HCT116 (cell line): ENCODE measurements at regions not wholly inside any gene's neighbourhood (a gene's known extent, or its start where the extent isn't known, plus 50 kb on each side); places are given as distances from the start of the nearest gene placed in this dataset.

Experiments used
- ATAC-seq: fragments of 200-7000 bp; cut with Tn5 transposase; 2 replicates; pipeline ENCODE4 v1.9.1; 2020; ENCODE audit warnings: mild to moderate bottlenecking, moderate library complexity
- BruUV-seq: library from RNA; stranded (reverse); fragments of 400-500 nt; replicated peaks from 2 replicates; lab custom pipeline; 2021; lab: Mats Ljungman, UMichigan
- CTCF ChIA-PET: fragments of 300-600 bp; sonication (Branson Sonifier 250); formaldehyde crosslinking; loops from one replicate; lab custom pipeline; 2021; ENCODE audit warnings: antibody characterized with exemption; lab: Charles Lee
- POLR2A ChIA-PET: fragments of 300-600, 350-600 bp; sonication (Branson Sonifier 250); formaldehyde crosslinking; loops from one replicate; lab custom pipeline; 2021; ENCODE audit warnings: antibody characterized with exemption; lab: Charles Lee
- RAD21 ChIA-PET, 2 experiments: fragments of 300-600 bp; sonication (Branson Sonifier 250); formaldehyde crosslinking; loops; one replicate each; lab custom pipeline; 2023; ENCODE audit warnings: low total read pairs in 2 of 2; ENCODE audit not compliant: uncharacterized antibody in 2 of 2, unreplicated experiment in 2 of 2, low non-redundant PET in 1 of 2; lab: Charles Lee
- DNase-seq: peaks from one replicate; pipeline ENCODE4 v3.0.0-alpha.2; 2010; ENCODE audit warnings: low read depth, low spot score
- H2AFZ ChIP-seq: fragments of 200-600 bp; shearing (Covaris generic), sonication (generic); 2 replicates; pipeline ENCODE4 v1.6.1; 2017; ENCODE audit warnings: low read depth, mixed run types, mixed read lengths, antibody characterized with exemption, low read length; ENCODE audit not compliant: poor library complexity, severe bottlenecking
- H3K27ac ChIP-seq: 2 replicates; pipeline ENCODE4 v1.5.1; 2012; ENCODE audit warnings: low read depth, low read length
- H3K27me3 ChIP-seq: fragments of 200-600 bp; sonication (generic); 2 replicates; pipeline ENCODE4 v1.6.1; 2016; ENCODE audit warnings: mixed run types, low read length, mixed read lengths; ENCODE audit not compliant: insufficient read depth
- H3K36me3 ChIP-seq, 2 experiments: fragments of 200-500 bp in 1 of 2; fragments of 200-600 bp in 1 of 2; sonication (Bioruptor generic) in 1 of 2; sonication (generic) in 1 of 2; 2 replicates each; pipeline versions ENCODE4 v1.5.1 to v1.6.1; 2014 to 2016; ENCODE audit warnings: low read length in 2 of 2, inconsistent platforms in 1 of 2, mixed read lengths in 1 of 2, mixed run types in 1 of 2; ENCODE audit not compliant: insufficient read depth in 2 of 2, control insufficient read depth in 1 of 2
- H3K4me1 ChIP-seq, 2 experiments: fragments of 200-600 bp in 1 of 2; sonication (generic) in 1 of 2; 2 replicates each; pipeline versions ENCODE4 v1.5.1 to v1.6.1; 2012 to 2017; ENCODE audit warnings: low read length in 2 of 2, inconsistent platforms in 1 of 2, mild to moderate bottlenecking in 1 of 2, mixed read lengths in 1 of 2, mixed run types in 1 of 2, moderate library complexity in 1 of 2; ENCODE audit not compliant: insufficient read depth in 2 of 2, control insufficient read depth in 1 of 2
- H3K4me2 ChIP-seq: fragments of 200-600 bp; sonication (generic); 2 replicates; pipeline ENCODE4 v1.6.1; 2017; ENCODE audit warnings: mixed run types, low read length, mixed read lengths
- H3K4me3 ChIP-seq, 2 experiments: fragments of 200-600 bp in 1 of 2; sonication (generic) in 1 of 2; replicated peaks in 1 of 2; 2 replicates each; pipeline ENCODE4 v1.5.1; 2011 to 2016; ENCODE audit warnings: low read length in 2 of 2, control low read depth in 1 of 2, low read depth in 1 of 2, mild to moderate bottlenecking in 1 of 2, mixed read lengths in 1 of 2, mixed run types in 1 of 2
- H3K79me2 ChIP-seq: fragments of 200-600 bp; sonication (generic); 2 replicates; pipeline ENCODE4 v1.6.1; 2017; ENCODE audit warnings: mild to moderate bottlenecking, mixed run types, low read length, moderate library complexity, mixed read lengths; ENCODE audit not compliant: insufficient read depth
- H3K9ac ChIP-seq: fragments of 200-600 bp; sonication (generic); 2 replicates; pipeline ENCODE4 v1.6.1; 2016; ENCODE audit warnings: low read length, mixed read lengths
- H3K9me2 ChIP-seq: fragments of 200-600 bp; sonication (generic), shearing (Covaris generic); 2 replicates; pipeline ENCODE4 v1.6.1; 2017; ENCODE audit warnings: mixed run types, mild to moderate bottlenecking, moderate library complexity; ENCODE audit not compliant: insufficient read depth
- H3K9me3 ChIP-seq, 2 experiments: fragments of 200-500 bp in 1 of 2; fragments of 200-600 bp in 1 of 2; sonication (Bioruptor generic) in 1 of 2; sonication (generic) in 1 of 2; 2 replicates each; pipeline ENCODE4 v1.6.1; 2014 to 2017; ENCODE audit warnings: low read length in 2 of 2, mixed read lengths in 2 of 2, inconsistent platforms in 1 of 2, low read depth in 1 of 2, mild to moderate bottlenecking in 1 of 2, mixed run types in 1 of 2, moderate library complexity in 1 of 2; ENCODE audit not compliant: control insufficient read depth in 1 of 2, insufficient read depth in 1 of 2
- H4K20me1 ChIP-seq: fragments of 200-600 bp; sonication (generic), shearing (Covaris generic); 2 replicates; pipeline ENCODE4 v1.6.1; 2017; ENCODE audit warnings: mixed run types, mild to moderate bottlenecking, moderate library complexity; ENCODE audit not compliant: insufficient read depth
- CBX3 ChIP-seq: IDR thresholded peaks from 2 replicates; pipeline ENCODE4 v1.6.1; 2012; ENCODE audit warnings: low read depth
- CTCF ChIP-seq, 3 experiments: fragments of 200-600 bp in 1 of 3; sonication (generic) in 1 of 3; IDR thresholded peaks in 2 of 3; conservative IDR thresholded peaks in 1 of 3; 2 replicates each; pipeline ENCODE4 v1.5.1; 2012 to 2017; ENCODE audit warnings: low read depth in 2 of 3, low read length in 2 of 3, antibody characterized with exemption in 1 of 3, borderline replicate concordance in 1 of 3, control low read depth in 1 of 3, mild to moderate bottlenecking in 1 of 3, mixed read lengths in 1 of 3, mixed run types in 1 of 3, moderate library complexity in 1 of 3; ENCODE audit not compliant: insufficient read depth in 1 of 3
- EZH2 ChIP-seq: fragments of 200-600 bp; sonication (generic); IDR thresholded peaks from 2 replicates; pipeline ENCODE4 v1.6.1; 2017; ENCODE audit warnings: antibody characterized with exemption, mixed run types
- EZH2phosphoT487 ChIP-seq: fragments of 200-600 bp; IDR thresholded peaks from 2 replicates; pipeline ENCODE4 v1.6.1; 2018; ENCODE audit warnings: antibody characterized with exemption, borderline replicate concordance
- FOSL1 ChIP-seq: IDR thresholded peaks from 2 replicates; pipeline ENCODE4 v1.6.1; 2012; ENCODE audit warnings: low read depth
- POLR2AphosphoS5 ChIP-seq: IDR thresholded peaks from 2 replicates; pipeline ENCODE4 v1.6.1; 2011; ENCODE audit warnings: mild to moderate bottlenecking, low read depth, low read length, moderate library complexity
- YY1 ChIP-seq: IDR thresholded peaks from 2 replicates; pipeline ENCODE4 v1.6.1; 2011; ENCODE audit warnings: low read length, low read depth, moderate library complexity, mild to moderate bottlenecking; ENCODE audit not compliant: insufficient replicate concordance; ENCODE audit errors: extremely low read depth
- intact Hi-C: fragments of 100-400 bp; cut with micrococcal nuclease; formaldehyde crosslinking; loops from 2 replicates; pipeline ENCODE4 v1.10.0; 2022
- TF ChIP-seq, protein P1 (sequence below): IDR thresholded peaks from 2 replicates; pipeline ENCODE4 v1.6.1; 2012; ENCODE audit warnings: low read depth

GRCh38 chr3:104982130-104982529 is 384.6 kb upstream of the ALCAM start:
- DNase-seq (no peak), ATAC-seq (no peak)
- H3K4me1 ChIP-seq, result no peaks in the 10 kb centered on the region
- ChIA-PET CTCF (no interaction called here), POLR2A (no interaction called here), RAD21 (no interaction called here)
- no peak overlapping the region for H2AFZ ChIP-seq
- H3K4me2 ChIP-seq, result no peak overlapping the region
- no peaks in the 10 kb centered on the region for H3K9me3 ChIP-seq
- BruUV-seq, result no TSS peak
- no peak overlapping the region for H3K27ac ChIP-seq
- TF ChIP-seq EZH2 (no peak), FOSL1 (no peak), CBX3 (no peak), POLR2AphosphoS5 (no peak), YY1 (no peak)
- TF ChIP-seq, protein P1, sequence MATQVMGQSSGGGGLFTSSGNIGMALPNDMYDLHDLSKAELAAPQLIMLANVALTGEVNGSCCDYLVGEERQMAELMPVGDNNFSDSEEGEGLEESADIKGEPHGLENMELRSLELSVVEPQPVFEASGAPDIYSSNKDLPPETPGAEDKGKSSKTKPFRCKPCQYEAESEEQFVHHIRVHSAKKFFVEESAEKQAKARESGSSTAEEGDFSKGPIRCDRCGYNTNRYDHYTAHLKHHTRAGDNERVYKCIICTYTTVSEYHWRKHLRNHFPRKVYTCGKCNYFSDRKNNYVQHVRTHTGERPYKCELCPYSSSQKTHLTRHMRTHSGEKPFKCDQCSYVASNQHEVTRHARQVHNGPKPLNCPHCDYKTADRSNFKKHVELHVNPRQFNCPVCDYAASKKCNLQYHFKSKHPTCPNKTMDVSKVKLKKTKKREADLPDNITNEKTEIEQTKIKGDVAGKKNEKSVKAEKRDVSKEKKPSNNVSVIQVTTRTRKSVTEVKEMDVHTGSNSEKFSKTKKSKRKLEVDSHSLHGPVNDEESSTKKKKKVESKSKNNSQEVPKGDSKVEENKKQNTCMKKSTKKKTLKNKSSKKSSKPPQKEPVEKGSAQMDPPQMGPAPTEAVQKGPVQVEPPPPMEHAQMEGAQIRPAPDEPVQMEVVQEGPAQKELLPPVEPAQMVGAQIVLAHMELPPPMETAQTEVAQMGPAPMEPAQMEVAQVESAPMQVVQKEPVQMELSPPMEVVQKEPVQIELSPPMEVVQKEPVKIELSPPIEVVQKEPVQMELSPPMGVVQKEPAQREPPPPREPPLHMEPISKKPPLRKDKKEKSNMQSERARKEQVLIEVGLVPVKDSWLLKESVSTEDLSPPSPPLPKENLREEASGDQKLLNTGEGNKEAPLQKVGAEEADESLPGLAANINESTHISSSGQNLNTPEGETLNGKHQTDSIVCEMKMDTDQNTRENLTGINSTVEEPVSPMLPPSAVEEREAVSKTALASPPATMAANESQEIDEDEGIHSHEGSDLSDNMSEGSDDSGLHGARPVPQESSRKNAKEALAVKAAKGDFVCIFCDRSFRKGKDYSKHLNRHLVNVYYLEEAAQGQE, result no peak
- H3K27me3 ChIP-seq, result no peaks in the 10 kb centered on the region
- no peak overlapping the region for H3K9ac ChIP-seq
- H3K4me3 ChIP-seq, result no peak overlapping the region
- intact Hi-C loops, result loop anchor here (10.0 kb wide), 1 partner anchor 383 kb away; the partner anchor contains the start of gene ALCAM
- no peaks in the 10 kb centered on the region for H3K9me2 ChIP-seq
- H3K79me2 ChIP-seq, result no peaks in the 10 kb centered on the region
- H3K36me3 ChIP-seq, result no peaks in the 10 kb centered on the region
- no peaks in the 10 kb centered on the region for H4K20me1 ChIP-seq

GRCh38 chr3:104987859-104988258 is 378.9 kb upstream of the ALCAM start:
- POLR2A ChIA-PET, result no interaction called here
- ATAC-seq (no peak), DNase-seq (no peak)
- no peak for TF ChIP-seq EZH2phosphoT487
- TF ChIP-seq CTCF (IDR thresholded peaks at IDR 0.05 in 2 of 3, conservative IDR thresholded peaks at IDR 0.05 in 1 of 3; ENCODE audit: borderline replicate concordance in 1 of 3, insufficient read depth in 1 of 3, low read depth in 2 of 3, low read length in 2 of 3), result peak in 2 of 3 experiments; percentile 3 to 39; a peak in 2 of 6 replicates
- no peak overlapping the region for H3K9ac ChIP-seq
- no peaks in the 10 kb centered on the region for H3K9me3 ChIP-seq
- no peaks in the 10 kb centered on the region for H3K27me3 ChIP-seq
- H3K4me1 ChIP-seq, result no peaks in the 10 kb centered on the region
- RAD21 ChIA-PET, result no interaction called here
- H4K20me1 ChIP-seq, result no peaks in the 10 kb centered on the region
- BruUV-seq, result no TSS peak
- CTCF ChIA-PET, result interaction anchor here (1.0 kb wide), 1 partner anchor 19 kb away, joined by 3 read pairs; no protein-coding TSS in a partner anchor
- H3K36me3 ChIP-seq, result no peaks in the 10 kb centered on the region
- H3K9me2 ChIP-seq, result no peaks in the 10 kb centered on the region; the same call in 1 of the 2 replicates
- no peak overlapping the region for H3K4me3 ChIP-seq
- H3K27ac ChIP-seq, result no peak overlapping the region
- H3K79me2 ChIP-seq, result no peaks in the 10 kb centered on the region
- no peak overlapping the region for H2AFZ ChIP-seq
- intact Hi-C loops, result loop anchor here (10.0 kb wide), 1 partner anchor 377 kb away; the partner anchor contains the start of gene ALCAM
- H3K4me2 ChIP-seq, result no peak overlapping the region
